ENCODE measurements at regions not wholly inside any gene's neighbourhood (a gene's known extent, or its start where the extent isn't known, plus 50 kb on each side); places are given as distances from the start of the nearest gene placed in this dataset.

- no peaks in the 10 kb centered on the region for H3K27me3 ChIP-seq (replicated peaks; ENCODE audit: insufficient read depth, low read length)
- no peaks in the 10 kb centered on the region for H3K79me2 ChIP-seq (ENCODE audit: low read length)
- TF ChIP-seq EZH2phosphoT487 (IDR thresholded peaks at IDR 0.05; ENCODE audit: low read length) (no peak), CTCF (IDR thresholded peaks at IDR 0.05; ENCODE audit: low read length) (no peak), EZH2 (optimal IDR thresholded peaks at IDR 0.05; ENCODE audit: low read depth, low read length) (no peak)
- H3K4me1 ChIP-seq (ENCODE audit: low read length): no peaks in the 10 kb centered on the region
- no peak for DNase-seq
- no peak overlapping the region for H3K4me3 ChIP-seq (ENCODE audit: low read length)
- H3K4me2 ChIP-seq (ENCODE audit: low read depth, low read length): no peak overlapping the region
- no peaks in the 10 kb centered on the region for H3K36me3 ChIP-seq (replicated peaks; ENCODE audit: insufficient read depth, low read length)
- no peaks in the 10 kb centered on the region for H3K9me2 ChIP-seq (replicated peaks; ENCODE audit: insufficient read depth, low read length)
- no peak overlapping the region for H3K9ac ChIP-seq (ENCODE audit: low read length)
- no peaks in the 10 kb centered on the region for H3K9me3 ChIP-seq (replicated peaks; ENCODE audit: insufficient read depth, low read length)
- no peaks in the 10 kb centered on the region for H4K20me1 ChIP-seq (ENCODE audit: insufficient read depth, low read length)
- no peak overlapping the region for H2AFZ ChIP-seq (ENCODE audit: low read length)
- no peaks in the 10 kb centered on the region for H3F3A ChIP-seq (ENCODE audit: insufficient read depth, low read length)
- no peak overlapping the region for H3K27ac ChIP-seq (ENCODE audit: low read length)
Observed at GRCh38 chr4:181944527-181944926, 298.7 kb upstream of the TENM3 start.

- TF ChIP-seq EZH2 (optimal IDR thresholded peaks at IDR 0.05; ENCODE audit: low read depth, low read length): no peak
- no peak for TF ChIP-seq CTCF (IDR thresholded peaks at IDR 0.05; ENCODE audit: low read length)
- TF ChIP-seq EZH2phosphoT487 (IDR thresholded peaks at IDR 0.05; ENCODE audit: low read length): no peak
- no peaks in the 10 kb centered on the region for H3K9me3 ChIP-seq (replicated peaks; ENCODE audit: insufficient read depth, low read length)
- H3K4me1 ChIP-seq (ENCODE audit: low read length): no peaks in the 10 kb centered on the region
- no peaks in the 10 kb centered on the region for H3K79me2 ChIP-seq (ENCODE audit: low read length)
- H3K36me3 ChIP-seq (replicated peaks; ENCODE audit: insufficient read depth, low read length): no peaks in the 10 kb centered on the region
- H3K27ac ChIP-seq (ENCODE audit: low read length): no peak overlapping the region
- no peak for DNase-seq
- H3K4me2 ChIP-seq (ENCODE audit: low read depth, low read length): no peak overlapping the region
- H3K9ac ChIP-seq (ENCODE audit: low read length): no peak overlapping the region
- no peaks in the 10 kb centered on the region for H3K9me2 ChIP-seq (replicated peaks; ENCODE audit: insufficient read depth, low read length)
- no peak overlapping the region for H3K4me3 ChIP-seq (ENCODE audit: low read length)
- H4K20me1 ChIP-seq (ENCODE audit: insufficient read depth, low read length): no peaks in the 10 kb centered on the region
- H3F3A ChIP-seq (ENCODE audit: insufficient read depth, low read length): no peaks in the 10 kb centered on the region
- no peak overlapping the region for H2AFZ ChIP-seq (ENCODE audit: low read length)
- no peaks in the 10 kb centered on the region for H3K27me3 ChIP-seq (replicated peaks; ENCODE audit: insufficient read depth, low read length)
Observed at GRCh38 chr4:181946902-181947301, 296.3 kb upstream of the TENM3 start.

GRCh38 chr4:181948839-181949382 is 294.3 kb upstream of the TENM3 start:
- Histone ChIP-seq H3K9me3 (replicated peaks; ENCODE audit: insufficient read depth, low read length) (no peaks in the 10 kb centered on the region), H3K4me3 (ENCODE audit: low read length) (no peak overlapping the region), H3K27me3 (replicated peaks; ENCODE audit: insufficient read depth, low read length) (no peaks in the 10 kb centered on the region), H3F3A (ENCODE audit: insufficient read depth, low read length) (no peaks in the 10 kb centered on the region), H3K36me3 (replicated peaks; ENCODE audit: insufficient read depth, low read length) (no peaks in the 10 kb centered on the region), H3K4me2 (ENCODE audit: low read depth, low read length) (no peak overlapping the region), H4K20me1 (ENCODE audit: insufficient read depth, low read length) (no peaks in the 10 kb centered on the region), H3K9ac (ENCODE audit: low read length) (no peak overlapping the region), H2AFZ (ENCODE audit: low read length) (no peak overlapping the region), H3K79me2 (ENCODE audit: low read length) (no peaks in the 10 kb centered on the region), H3K27ac (ENCODE audit: low read length) (no peak overlapping the region), H3K9me2 (replicated peaks; ENCODE audit: insufficient read depth, low read length) (no peaks in the 10 kb centered on the region), H3K4me1 (ENCODE audit: low read length) (no peaks in the 10 kb centered on the region)
- DNase-seq: no peak
- no peak for TF ChIP-seq EZH2 (optimal IDR thresholded peaks at IDR 0.05; ENCODE audit: low read depth, low read length)
- TF ChIP-seq CTCF (IDR thresholded peaks at IDR 0.05; ENCODE audit: low read length): no peak
- no peak for TF ChIP-seq EZH2phosphoT487 (IDR thresholded peaks at IDR 0.05; ENCODE audit: low read length)

Data from MM.1S (cell line).